ENCODE measurements at regions not wholly inside any gene's neighbourhood (a gene's known extent, or its start where the extent isn't known, plus 50 kb on each side); places are given as distances from the start of the nearest gene placed in this dataset.

DNA sequence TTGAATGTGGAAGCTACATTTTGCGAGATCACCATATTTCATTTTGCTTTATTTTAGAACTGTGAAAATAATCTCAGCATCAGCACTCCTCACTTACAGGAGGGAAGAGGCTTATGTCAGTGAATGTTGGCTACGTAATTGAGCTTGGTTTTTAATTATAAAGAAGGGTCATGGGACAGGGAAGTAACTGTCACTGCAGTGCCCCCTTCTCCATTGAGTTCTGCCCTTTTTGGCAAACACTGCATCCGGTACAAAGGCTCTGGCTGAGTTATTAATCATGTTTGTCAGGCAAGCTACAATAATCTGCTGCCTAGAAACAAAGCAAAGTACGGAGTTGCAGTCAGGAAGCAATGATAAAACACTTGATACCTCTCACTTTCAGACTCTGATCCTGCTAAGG is 546.7 kb downstream of the SNAPC1 start:
- Mint-ChIP-seq H3K9me3 (no peaks in the 10 kb centered on the region), H3K27ac (no peak overlapping the region), H3K36me3 (ENCODE audit: low read depth) (no peaks in the 10 kb centered on the region), H3K4me3 (no peak overlapping the region), H3K4me1 (ENCODE audit: low read depth) (no peaks in the 10 kb centered on the region), H3K27me3 (ENCODE audit: low read depth) (no peaks in the 10 kb centered on the region)
- DNase-seq (ENCODE audit: low spot score): no peak

DNA sequence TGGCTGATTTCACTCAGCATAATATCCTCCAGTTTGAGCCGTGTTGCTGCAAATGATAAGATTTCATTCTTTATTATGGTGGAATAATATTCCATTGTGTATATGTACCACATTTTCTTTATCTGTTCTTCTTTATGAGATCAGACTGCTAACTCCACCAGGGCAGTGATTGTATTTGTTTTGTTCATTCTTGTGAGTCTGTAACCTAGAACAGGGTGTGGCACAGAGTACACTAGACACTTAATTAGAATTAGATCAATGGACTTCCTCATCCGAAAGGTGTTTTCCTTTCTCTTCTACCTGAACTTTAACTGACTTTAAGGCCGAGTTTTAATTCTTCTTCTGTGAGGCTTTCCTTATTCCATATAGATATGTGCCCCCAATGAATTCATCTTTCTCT is 551.0 kb downstream of the SNAPC1 start:
- no peaks in the 10 kb centered on the region for H3K36me3 Mint-ChIP-seq (ENCODE audit: low read depth)

DNA sequence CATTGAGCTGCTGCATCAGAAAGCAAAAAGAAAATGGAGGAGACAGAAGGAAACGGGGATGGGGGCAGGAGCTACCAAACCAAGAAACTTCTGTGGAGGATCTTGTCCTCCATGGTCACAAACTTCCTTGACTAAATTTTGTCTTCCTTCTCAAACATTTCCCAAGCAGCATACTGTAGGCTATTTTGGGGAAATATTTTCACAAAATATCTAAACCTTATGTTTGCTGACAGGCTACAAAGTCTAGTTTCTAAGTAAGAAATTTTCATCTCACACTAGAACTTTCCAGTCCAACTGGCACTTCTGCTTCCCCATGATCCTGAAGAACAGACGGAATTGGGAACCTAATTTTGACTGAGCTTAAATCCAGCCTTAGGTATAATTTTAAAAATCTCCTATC is 552.0 kb downstream of the SNAPC1 start:
- no peak for DNase-seq (ENCODE audit: low spot score)
- Mint-ChIP-seq H3K27me3 (ENCODE audit: low read depth) (no peaks in the 10 kb centered on the region), H3K27ac (no peak overlapping the region), H3K4me3 (no peak overlapping the region), H3K4me1 (ENCODE audit: low read depth) (no peaks in the 10 kb centered on the region), H3K36me3 (ENCODE audit: low read depth) (no peaks in the 10 kb centered on the region), H3K9me3 (no peaks in the 10 kb centered on the region)

More for the DNA sequence above, 551.0 kb downstream of the SNAPC1 start:
- Mint-ChIP-seq H3K27ac (no peak overlapping the region), H3K4me1 (ENCODE audit: low read depth) (no peaks in the 10 kb centered on the region), H3K9me3 (no peaks in the 10 kb centered on the region), H3K4me3 (no peak overlapping the region), H3K27me3 (ENCODE audit: low read depth) (no peaks in the 10 kb centered on the region)
- no peak for DNase-seq (ENCODE audit: low spot score)

DNA sequence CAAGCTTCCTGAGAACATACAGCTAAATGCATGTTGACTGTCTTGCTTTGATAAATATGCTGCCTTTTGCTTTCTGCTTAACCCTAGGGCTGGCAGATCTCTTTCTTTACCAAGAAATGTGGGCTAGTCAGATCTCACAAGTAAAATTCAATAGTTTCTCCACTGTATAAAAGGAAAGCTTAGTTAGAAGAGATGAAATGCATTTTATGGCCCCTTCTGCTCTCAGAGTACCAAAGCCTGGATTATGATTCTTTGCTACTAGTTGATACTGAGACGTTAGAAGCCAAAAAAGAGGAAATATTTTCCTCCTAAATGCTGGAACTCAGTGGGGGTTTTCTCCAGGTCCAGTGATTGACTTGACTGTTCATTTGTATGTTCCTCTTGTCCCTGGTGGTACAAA is 552.7 kb downstream of the SNAPC1 start:
- H3K27ac Mint-ChIP-seq: no peak overlapping the region
- no peaks in the 10 kb centered on the region for H3K27me3 Mint-ChIP-seq (ENCODE audit: low read depth)
- no peak for DNase-seq (ENCODE audit: low spot score)
- no peaks in the 10 kb centered on the region for H3K9me3 Mint-ChIP-seq
- H3K4me1 Mint-ChIP-seq (ENCODE audit: low read depth): no peaks in the 10 kb centered on the region
- H3K36me3 Mint-ChIP-seq (ENCODE audit: low read depth): no peaks in the 10 kb centered on the region
- H3K4me3 Mint-ChIP-seq: no peak overlapping the region

DNA sequence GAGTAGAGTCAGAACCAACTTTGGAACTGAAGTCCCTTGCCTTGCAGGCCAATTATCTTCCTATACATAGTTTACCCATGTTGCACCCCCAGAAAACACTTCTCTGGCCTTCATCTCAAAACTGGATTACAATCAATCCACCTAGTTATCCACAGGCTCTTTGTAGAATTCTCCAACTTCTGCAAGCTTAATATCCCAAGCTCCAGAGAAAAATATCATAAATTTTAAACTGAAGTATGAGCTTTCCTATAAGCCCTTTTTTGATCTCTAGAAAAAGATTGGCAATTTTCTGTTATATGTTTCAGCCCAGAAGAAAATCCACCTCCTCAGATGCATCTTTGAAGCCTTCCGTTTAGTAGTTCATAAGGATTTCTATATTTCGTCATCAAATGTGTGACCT is 553.4 kb downstream of the SNAPC1 start:
- Mint-ChIP-seq H3K4me3 (no peak overlapping the region), H3K27ac (no peak overlapping the region), H3K36me3 (ENCODE audit: low read depth) (no peaks in the 10 kb centered on the region)

DNA sequence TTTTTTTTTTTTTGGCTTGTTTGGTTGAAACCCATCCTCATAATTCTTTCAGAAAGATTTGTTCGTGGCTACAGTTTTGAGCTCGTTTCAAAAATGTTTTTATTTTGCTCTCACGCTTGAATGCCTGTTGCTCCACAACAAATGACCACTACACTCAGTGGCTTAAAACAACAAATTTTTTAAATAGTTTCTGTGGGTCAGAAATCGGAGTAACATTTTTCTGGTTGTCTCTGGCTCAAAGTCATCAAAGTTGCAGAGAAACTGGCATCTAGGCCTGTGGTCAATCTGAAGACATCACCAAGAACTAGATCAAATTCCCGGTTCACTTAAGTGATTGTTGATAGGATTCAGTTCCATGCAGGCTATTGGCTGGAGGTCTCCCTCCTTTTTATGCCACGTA is 560.0 kb downstream of the SNAPC1 start:
- Mint-ChIP-seq H3K36me3 (ENCODE audit: low read depth) (no peaks in the 10 kb centered on the region), H3K4me3 (no peak overlapping the region), H3K4me1 (ENCODE audit: low read depth) (no peaks in the 10 kb centered on the region), H3K27ac (no peak overlapping the region), H3K9me3 (no peaks in the 10 kb centered on the region), H3K27me3 (ENCODE audit: low read depth) (no peaks in the 10 kb centered on the region)
- no peak for DNase-seq (ENCODE audit: low spot score)

More for the DNA sequence above, 553.4 kb downstream of the SNAPC1 start:
- H3K4me1 Mint-ChIP-seq (ENCODE audit: low read depth): no peaks in the 10 kb centered on the region
- H3K27me3 Mint-ChIP-seq (ENCODE audit: low read depth): no peaks in the 10 kb centered on the region
- no peaks in the 10 kb centered on the region for H3K9me3 Mint-ChIP-seq
- no peak for DNase-seq (ENCODE audit: low spot score)

DNA sequence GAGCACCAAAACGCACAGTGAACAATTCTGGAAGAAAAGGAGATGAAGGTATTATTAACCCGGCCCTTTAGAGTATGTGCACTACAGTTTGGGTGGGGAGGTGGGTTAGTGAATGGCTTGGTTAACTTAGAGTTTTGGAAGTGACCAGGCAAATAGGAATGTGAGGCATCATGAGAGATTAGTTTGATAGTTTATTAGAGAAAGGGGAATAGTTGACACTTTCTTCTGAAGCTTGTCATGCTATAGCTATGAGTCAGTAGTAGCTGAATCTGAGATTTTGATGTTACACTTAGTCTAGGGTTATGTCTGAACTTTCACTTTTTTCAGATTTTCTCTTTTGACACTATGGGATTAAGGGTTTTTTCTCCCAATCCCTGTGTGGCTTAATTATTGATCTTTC is 567.2 kb downstream of the SNAPC1 start:
- H3K27ac Mint-ChIP-seq: no peak overlapping the region
- DNase-seq (ENCODE audit: low spot score): no peak
- no peaks in the 10 kb centered on the region for H3K27me3 Mint-ChIP-seq (ENCODE audit: low read depth)
- no peaks in the 10 kb centered on the region for H3K36me3 Mint-ChIP-seq (ENCODE audit: low read depth)
- H3K9me3 Mint-ChIP-seq: peaks cover 9% of the 10 kb centered on the region
- no peaks in the 10 kb centered on the region for H3K4me1 Mint-ChIP-seq (ENCODE audit: low read depth)
- no peak overlapping the region for H3K4me3 Mint-ChIP-seq

DNA sequence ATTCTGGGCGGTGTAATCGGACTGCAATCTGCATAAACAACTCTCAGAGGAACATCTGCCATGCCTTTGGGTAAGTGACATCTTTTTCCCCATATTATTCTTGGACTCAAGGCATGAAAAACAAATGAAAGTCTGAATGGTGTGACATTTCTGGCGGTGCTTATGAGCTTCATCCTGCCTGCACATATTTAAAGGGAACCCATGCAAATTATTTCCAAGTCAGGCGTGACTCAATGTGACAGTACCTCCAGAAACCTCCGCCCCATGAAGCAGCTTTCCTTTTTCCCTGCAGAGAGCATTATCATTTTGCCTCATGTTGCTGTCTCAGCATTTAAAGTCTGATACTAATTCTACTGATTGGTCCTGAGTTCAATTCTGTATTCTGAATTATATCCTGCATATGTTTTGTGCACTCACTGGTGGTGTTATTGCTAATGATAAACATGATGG is 585.4 kb downstream of the SNAPC1 start:
- no peak for DNase-seq (ENCODE audit: low spot score)
- Mint-ChIP-seq H3K4me3 (no peak overlapping the region), H3K27me3 (ENCODE audit: low read depth) (no peaks in the 10 kb centered on the region), H3K9me3 (peaks cover 13% of the 10 kb centered on the region), H3K27ac (no peak overlapping the region), H3K4me1 (ENCODE audit: low read depth) (no peaks in the 10 kb centered on the region), H3K36me3 (ENCODE audit: low read depth) (no peaks in the 10 kb centered on the region)

DNA sequence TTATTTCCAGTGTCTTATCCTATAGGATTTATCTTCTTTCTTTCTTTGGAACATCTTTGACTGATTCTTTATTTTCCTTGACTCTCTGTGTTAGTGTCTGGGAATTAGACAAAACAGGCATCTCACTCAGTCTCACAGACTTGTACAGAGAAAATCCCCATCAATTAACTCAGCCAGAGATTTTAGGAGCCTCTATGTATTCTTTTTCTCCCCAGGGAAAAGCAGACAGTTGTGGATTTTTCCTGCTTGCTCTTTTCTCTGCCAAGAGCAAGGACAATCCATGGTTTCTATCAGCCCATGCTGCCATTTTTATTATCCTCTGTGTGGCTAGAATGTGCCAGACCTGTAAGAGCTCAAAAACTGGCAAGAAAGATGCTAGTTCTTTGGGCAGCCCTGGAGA is 595.1 kb downstream of the SNAPC1 start:
- no peaks in the 10 kb centered on the region for H3K4me1 Mint-ChIP-seq (ENCODE audit: low read depth)
- no peak overlapping the region for H3K27ac Mint-ChIP-seq
- H3K9me3 Mint-ChIP-seq: peaks cover 40% of the 10 kb centered on the region
- no peak overlapping the region for H3K4me3 Mint-ChIP-seq
- no peaks in the 10 kb centered on the region for H3K36me3 Mint-ChIP-seq (ENCODE audit: low read depth)
- H3K27me3 Mint-ChIP-seq (ENCODE audit: low read depth): no peaks in the 10 kb centered on the region
- DNase-seq (ENCODE audit: low spot score): no peak

DNA sequence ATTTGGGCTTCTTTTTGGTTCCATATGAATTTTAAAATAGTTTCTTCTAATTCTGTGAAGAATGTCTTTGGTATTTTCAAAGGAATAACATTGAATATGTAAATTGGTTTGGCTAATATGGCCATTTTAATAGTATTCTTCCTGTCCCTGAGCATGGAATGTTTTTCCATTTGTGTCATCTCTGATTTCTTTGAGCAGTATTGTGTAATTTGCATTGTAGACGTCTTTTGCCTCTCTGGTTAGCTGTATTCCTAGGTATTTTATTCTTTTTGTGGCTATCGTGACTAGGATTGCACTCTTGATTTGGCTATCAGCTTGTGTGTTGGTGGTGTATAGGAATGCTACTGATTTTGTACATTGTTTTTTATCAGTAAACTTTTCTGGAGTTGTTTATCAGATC is 601.9 kb downstream of the SNAPC1 start:
- Mint-ChIP-seq H3K4me1 (ENCODE audit: low read depth) (no peaks in the 10 kb centered on the region), H3K36me3 (ENCODE audit: low read depth) (no peaks in the 10 kb centered on the region), H3K27ac (no peak overlapping the region), H3K4me3 (no peak overlapping the region), H3K27me3 (ENCODE audit: low read depth) (no peaks in the 10 kb centered on the region), H3K9me3 (peaks cover 10% of the 10 kb centered on the region)
- DNase-seq (ENCODE audit: low spot score): no peak

DNA sequence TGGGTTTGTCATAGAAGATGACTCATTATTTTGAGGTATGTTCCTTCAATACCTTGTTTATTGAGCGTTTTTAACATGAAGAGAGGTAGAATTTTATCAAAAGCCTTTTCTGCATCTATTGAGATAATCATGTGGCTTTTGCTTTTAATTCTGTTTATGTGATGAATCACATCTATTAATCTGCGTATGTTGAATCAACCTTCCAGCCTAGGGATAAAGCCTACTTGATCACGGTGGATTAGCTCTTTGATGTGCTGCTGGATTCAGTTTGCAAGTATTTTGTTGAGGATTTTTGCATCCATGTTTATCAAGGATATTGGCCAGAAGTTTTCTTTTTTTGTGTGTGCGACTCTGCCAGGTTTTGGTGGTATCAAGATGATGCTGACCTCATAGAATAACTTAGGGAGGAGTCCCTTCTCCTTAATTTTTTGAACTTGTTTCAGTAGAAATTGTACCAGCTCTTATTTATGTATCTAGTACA is 602.6 kb downstream of the SNAPC1 start:
- DNase-seq (ENCODE audit: low spot score): no peak
- H3K27me3 Mint-ChIP-seq (ENCODE audit: low read depth): no peaks in the 10 kb centered on the region
- peaks cover 10% of the 10 kb centered on the region for H3K9me3 Mint-ChIP-seq
- no peak overlapping the region for H3K27ac Mint-ChIP-seq
- no peak overlapping the region for H3K4me3 Mint-ChIP-seq
- no peaks in the 10 kb centered on the region for H3K4me1 Mint-ChIP-seq (ENCODE audit: low read depth)
- no peaks in the 10 kb centered on the region for H3K36me3 Mint-ChIP-seq (ENCODE audit: low read depth)

DNA sequence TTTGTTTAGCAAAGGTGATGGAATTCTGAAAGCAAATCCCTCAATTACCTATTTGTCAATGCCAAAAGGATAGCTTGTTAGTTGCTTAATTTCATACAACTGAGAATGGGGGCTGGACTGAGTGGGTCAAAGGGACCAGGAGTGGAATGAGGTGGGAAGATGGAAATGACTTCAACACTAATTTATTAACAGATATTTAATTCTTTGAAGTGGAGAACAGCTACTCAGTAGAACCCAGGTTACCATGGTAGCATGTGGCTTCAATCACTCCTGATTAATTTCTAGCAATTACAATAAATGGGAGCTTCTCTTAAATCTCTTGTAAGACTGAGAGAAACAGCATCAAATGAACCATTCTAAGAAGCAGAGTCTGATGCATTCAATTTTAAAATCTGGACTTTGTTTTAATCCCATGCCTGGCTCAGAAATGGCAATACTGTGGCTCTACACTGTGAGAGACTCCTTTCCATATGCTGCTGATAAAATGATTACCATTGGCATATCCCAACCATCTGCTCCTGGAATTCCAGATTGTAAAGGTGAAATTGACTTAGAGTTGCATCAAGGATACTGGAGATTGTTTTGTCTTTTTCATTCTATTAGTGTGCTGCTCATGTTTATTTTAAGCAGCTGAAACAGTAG is 607.8 kb downstream of the SNAPC1 start:
- peaks cover 4% of the 10 kb centered on the region for H3K9me3 Mint-ChIP-seq
- no peak overlapping the region for H3K4me3 Mint-ChIP-seq
- no peak for DNase-seq (ENCODE audit: low spot score)
- H3K36me3 Mint-ChIP-seq (ENCODE audit: low read depth): no peaks in the 10 kb centered on the region
- H3K4me1 Mint-ChIP-seq (ENCODE audit: low read depth): no peaks in the 10 kb centered on the region
- no peaks in the 10 kb centered on the region for H3K27me3 Mint-ChIP-seq (ENCODE audit: low read depth)
- no peak overlapping the region for H3K27ac Mint-ChIP-seq

DNA sequence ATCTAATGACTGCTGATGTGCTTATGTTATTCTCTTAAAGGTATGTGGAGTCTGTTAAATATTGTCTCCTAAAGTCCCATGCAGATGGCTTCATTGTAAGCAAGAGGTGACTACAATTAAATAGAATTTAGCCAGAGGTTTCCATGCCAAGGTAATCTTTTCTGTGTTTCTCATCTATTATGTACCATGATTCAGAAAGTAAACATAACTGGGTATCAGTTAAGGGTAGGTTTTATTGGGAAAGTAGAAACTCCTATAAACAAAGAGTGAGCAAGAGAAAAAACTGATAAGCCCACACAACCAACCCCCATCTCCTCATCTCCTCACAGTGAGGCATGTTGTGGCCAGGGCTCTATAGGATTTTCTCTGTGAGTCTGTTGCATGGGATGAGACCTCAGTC is 611.7 kb downstream of the SNAPC1 start:
- Mint-ChIP-seq H3K27me3 (ENCODE audit: low read depth) (no peaks in the 10 kb centered on the region), H3K36me3 (ENCODE audit: low read depth) (no peaks in the 10 kb centered on the region), H3K4me3 (no peak overlapping the region), H3K27ac (no peak overlapping the region), H3K9me3 (peaks cover 4% of the 10 kb centered on the region), H3K4me1 (ENCODE audit: low read depth) (no peaks in the 10 kb centered on the region)
- no peak for DNase-seq (ENCODE audit: low spot score)

DNA sequence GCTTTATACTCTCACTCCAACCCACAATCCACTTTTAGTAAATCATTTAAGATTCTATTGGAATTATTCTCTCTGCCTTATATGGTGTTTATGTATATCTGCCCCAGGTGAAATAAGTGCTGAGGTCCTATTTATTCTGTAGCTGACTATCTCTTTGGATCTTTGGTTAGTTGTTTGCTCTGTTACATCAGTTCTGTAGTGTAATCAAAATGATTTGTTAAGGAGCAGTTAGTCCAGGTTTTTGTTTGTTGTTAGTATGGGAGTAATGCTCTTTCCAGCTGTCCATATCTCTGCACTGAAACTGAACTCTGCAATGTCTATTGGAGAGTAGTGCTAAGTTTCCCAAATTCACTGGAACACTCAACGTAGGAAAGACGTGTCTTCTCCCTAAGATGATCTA is 615.8 kb downstream of the SNAPC1 start:
- Mint-ChIP-seq H3K4me3 (no peak overlapping the region), H3K27ac (no peak overlapping the region), H3K4me1 (ENCODE audit: low read depth) (no peaks in the 10 kb centered on the region), H3K36me3 (ENCODE audit: low read depth) (no peaks in the 10 kb centered on the region), H3K27me3 (ENCODE audit: low read depth) (no peaks in the 10 kb centered on the region), H3K9me3 (peaks cover 4% of the 10 kb centered on the region)
- DNase-seq (ENCODE audit: low spot score): no peak

Measured in T-helper 2 cell treated with Interferon-gamma antibody and Interleukin-4, amounts not matched to agents 5 μg/mL and 100 μg/mL, for 36 hours (primary cell).